Esophagus squamous epithelium (tissue), 5 donors: ENCODE measurements at regions not wholly inside any gene's neighbourhood (a gene's known extent, or its start where the extent isn't known, plus 50 kb on each side); places are given as distances from the start of the nearest gene placed in this dataset.

ENCODE experiments used
- DNase-seq: peaks from one replicate; lab custom pipeline; 2025; lab: John Stamatoyannopoulos, UW
- H3K27ac ChIP-seq, 4 donors: fragments of 200-600 bp; sonication (generic); one replicate each; pipeline ENCODE4 v1.5.1; 2016 to 2019; ENCODE audit warnings: mild to moderate bottlenecking in 1 of 4
- H3K27me3 ChIP-seq, 4 donors: fragments of 200-600 bp; sonication (generic); 1 replicate in 3 of 4; 2 replicates in 1 of 4; pipeline versions ENCODE4 v1.5.1 to v1.6.0; 2017 to 2021; ENCODE audit warnings: antibody characterized with exemption in 1 of 4
- H3K36me3 ChIP-seq, 3 donors: fragments of 200-600 bp; sonication (generic); one replicate each; pipeline ENCODE4 v1.5.1; 2016 to 2019
- H3K4me1 ChIP-seq, 3 donors: fragments of 200-600 bp; sonication (generic); one replicate each; pipeline ENCODE4 v1.5.1; 2017 to 2019
- H3K4me3 ChIP-seq, 4 donors: fragments of 200-600 bp; sonication (generic); 1 replicate in 3 of 4; 2 replicates in 1 of 4; pipeline ENCODE4 v1.5.1; 2016 to 2019; ENCODE audit warnings: mild to moderate bottlenecking in 2 of 4, moderate library complexity in 1 of 4
- H3K9me3 ChIP-seq, 3 donors: fragments of 200-600 bp; sonication (generic); one replicate each; pipeline ENCODE4 v1.5.1; 2016 to 2019
- CTCF ChIP-seq, 6 experiments: fragments of 450-650 bp in 4 of 6; fragments of 200-600 bp in 2 of 6; sonication (generic) in 2 of 6; IDR thresholded peaks; one replicate each; pipeline ENCODE4 v1.5.1; 2016 to 2019; ENCODE audit warnings: antibody characterized with exemption in 6 of 6, mild to moderate bottlenecking in 4 of 6, moderate library complexity in 4 of 6
- POLR2A ChIP-seq, 4 donors: fragments of 450-650 bp; IDR thresholded peaks; one replicate each; pipeline ENCODE4 v1.6.1; 2017; ENCODE audit warnings: antibody characterized with exemption in 4 of 4, mild to moderate bottlenecking in 4 of 4, moderate library complexity in 3 of 4
- WGBS, 2 donors: methylation state at CpG; one replicate each; pipeline ENCODE4 v1.1.5; 2018; 5-methylcytosine and 5-hydroxymethylcytosine counted together
- intact Hi-C: fragments of 100-400 bp; cut with DNase I; formaldehyde crosslinking; loops from one replicate; pipeline ENCODE4 v1.15.0; 2022
- donor health status: DM: yes; HTN: yes; CAD: no.

DNA sequence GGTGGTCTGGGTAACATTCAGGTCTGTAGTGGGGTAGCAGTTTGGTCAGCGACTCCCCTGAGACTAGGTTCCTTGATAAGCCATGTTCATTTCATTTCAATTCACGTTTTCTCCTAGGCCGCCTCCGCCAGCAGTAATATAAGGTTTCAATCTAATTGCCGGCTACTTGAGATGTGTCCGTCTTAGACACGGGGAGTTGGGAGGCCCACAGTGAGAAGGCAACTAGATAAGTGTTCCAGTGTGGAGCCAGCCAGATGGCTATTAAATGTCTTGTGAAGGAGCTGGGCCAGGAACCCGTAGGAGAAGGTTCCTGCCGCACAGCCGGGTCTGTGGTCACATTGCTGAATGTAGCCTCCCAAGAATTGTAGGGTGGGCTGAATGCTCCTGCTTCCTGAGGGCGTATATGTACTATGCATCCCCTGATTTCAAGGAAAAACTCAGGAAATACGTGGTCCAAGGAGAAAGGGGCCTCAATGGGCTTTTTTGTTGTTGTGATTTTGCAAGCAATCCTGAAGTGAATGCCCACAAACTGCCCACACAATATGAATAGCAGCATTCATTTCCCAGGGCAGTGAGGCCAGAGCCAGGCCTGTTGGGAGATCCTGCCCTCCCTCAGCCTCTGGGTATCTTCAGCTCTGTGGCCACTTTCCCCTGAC is 220.6 kb upstream of the RPL34 start:
- H3K27ac ChIP-seq, result no peak overlapping the region
- peaks cover 0 to 6% (median 3%) of the 10 kb centered on the region in 3 donors for H3K4me1 ChIP-seq
- H3K9me3 ChIP-seq, result no peaks in the 10 kb centered on the region
- WGBS, 2 donors, result 78 to 94% methylated on average over 12 of the region's 12 CpGs
- H3K4me3 ChIP-seq, result no peak overlapping the region
- intact Hi-C loops, result no loop called here
- no peaks in the 10 kb centered on the region for H3K27me3 ChIP-seq
- DNase-seq, result no peak
- no peaks in the 10 kb centered on the region for H3K36me3 ChIP-seq
- TF ChIP-seq POLR2A (IDR thresholded peaks at IDR 0.05) (no peak), CTCF (IDR thresholded peaks at IDR 0.05) (no peak)

GRCh38 chr4:108398836-108399235 is 221.5 kb upstream of the RPL34 start:
- WGBS, 2 donors, result 43 to 66% methylated on average over 6 to 7 of the region's 7 CpGs
- Histone ChIP-seq H3K36me3 (no peaks in the 10 kb centered on the region), H3K27me3 (no peaks in the 10 kb centered on the region), H3K27ac (no peak overlapping the region), H3K4me1 (peaks cover 0 to 6% (median 3%) of the 10 kb centered on the region in 3 donors), H3K4me3 (no peak overlapping the region), H3K9me3 (no peaks in the 10 kb centered on the region)
- no peak for DNase-seq
- intact Hi-C loops, result no loop called here
- TF ChIP-seq CTCF (IDR thresholded peaks at IDR 0.05) (no peak), POLR2A (IDR thresholded peaks at IDR 0.05) (no peak)

- Histone ChIP-seq H3K27ac (no peak overlapping the region), H3K36me3 (no peaks in the 10 kb centered on the region), H3K9me3 (no peaks in the 10 kb centered on the region), H3K4me3 (no peak overlapping the region), H3K4me1 (peaks cover 0 to 6% (median 3%) of the 10 kb centered on the region in 3 donors), H3K27me3 (no peaks in the 10 kb centered on the region)
- TF ChIP-seq CTCF (IDR thresholded peaks at IDR 0.05) (no peak), POLR2A (IDR thresholded peaks at IDR 0.05) (no peak)
- intact Hi-C loops, result no loop called here
- WGBS, 2 donors, result 81 to 83% methylated on average over 11 of the region's 11 CpGs
- no peak for DNase-seq
Observed at GRCh38 chr4:108398316-108398715, 222.1 kb upstream of the RPL34 start.

GRCh38 chr4:108397850-108398249 is 222.5 kb upstream of the RPL34 start:
- DNase-seq, result no peak
- Histone ChIP-seq H3K4me1 (peaks cover 0 to 6% (median 3%) of the 10 kb centered on the region in 3 donors), H3K36me3 (no peaks in the 10 kb centered on the region), H3K4me3 (no peak overlapping the region), H3K9me3 (no peaks in the 10 kb centered on the region), H3K27ac (no peak overlapping the region), H3K27me3 (no peaks in the 10 kb centered on the region)
- WGBS, 2 donors, result 82 to 89% methylated on average over 5 of the region's 5 CpGs
- intact Hi-C loops, result no loop called here
- TF ChIP-seq POLR2A (IDR thresholded peaks at IDR 0.05), result no peak
- no peak for TF ChIP-seq CTCF (IDR thresholded peaks at IDR 0.05)

DNA sequence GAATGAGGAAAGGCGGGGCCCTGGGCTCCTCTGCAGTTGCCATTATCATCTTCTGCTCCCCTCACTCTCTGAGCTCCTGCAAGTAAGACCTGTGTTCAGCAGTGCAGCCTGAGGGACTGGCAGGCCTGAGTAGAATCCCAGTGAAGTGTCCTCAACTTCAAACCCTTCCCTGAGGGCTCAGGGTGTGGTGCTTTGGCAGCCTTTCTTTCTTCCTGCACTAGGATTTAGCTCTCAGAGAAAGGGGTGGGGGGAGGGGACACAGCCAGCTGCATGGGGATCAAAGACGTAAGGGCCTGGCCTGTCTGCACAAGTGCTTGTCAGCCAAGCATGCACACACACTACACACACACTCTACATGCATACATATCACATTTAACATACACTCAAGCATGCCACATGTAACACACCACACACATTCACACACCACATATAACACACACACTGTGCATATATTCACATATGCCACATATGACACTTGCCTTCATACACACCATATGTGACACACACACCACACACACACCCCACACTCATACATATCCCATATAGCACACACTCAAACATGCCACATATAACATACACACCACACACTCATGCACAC is 223.4 kb upstream of the RPL34 start:
- peaks cover 0 to 6% (median 3%) of the 10 kb centered on the region in 3 donors for H3K4me1 ChIP-seq
- no peaks in the 10 kb centered on the region for H3K9me3 ChIP-seq
- H3K27me3 ChIP-seq, result no peaks in the 10 kb centered on the region
- no peak overlapping the region for H3K27ac ChIP-seq
- DNase-seq, result no peak
- TF ChIP-seq CTCF (IDR thresholded peaks at IDR 0.05) (no peak), POLR2A (IDR thresholded peaks at IDR 0.05) (no peak)
- H3K36me3 ChIP-seq, result no peaks in the 10 kb centered on the region
- H3K4me3 ChIP-seq, result no peak overlapping the region
- 35 to 38% methylated on average over 2 of the region's 2 CpGs for WGBS, 2 donors
- intact Hi-C loops, result no loop called here
